Upper lobe of right lung (tissue), 1 donor: ENCODE measurements at regions not wholly inside any gene's neighbourhood (a gene's known extent, or its start where the extent isn't known, plus 50 kb on each side); places are given as distances from the start of the nearest gene placed in this dataset.

Source experiments
- ATAC-seq: fragments of 200-7000 bp; cut with Tn5 transposase; one replicate; pipeline ENCODE4 v1.9.1; 2020; ENCODE audit warnings: mild to moderate bottlenecking, moderate library complexity
- DNase-seq: peaks from one replicate; pipeline ENCODE4 v3.0.0-alpha.2; 2020
- H3K27ac ChIP-seq: fragments of 200-600 bp; one replicate; pipeline ENCODE4 v1.8.0; 2022
- H3K27me3 ChIP-seq: fragments of 200-600 bp; one replicate; pipeline ENCODE4 v1.8.0; 2022; ENCODE audit warnings: mild to moderate bottlenecking
- H3K36me3 ChIP-seq: fragments of 200-600 bp; one replicate; pipeline ENCODE4 v1.8.0; 2022
- H3K4me1 ChIP-seq: fragments of 200-600 bp; one replicate; pipeline ENCODE4 v1.8.0; 2022
- H3K4me3 ChIP-seq: fragments of 200-600 bp; one replicate; pipeline ENCODE4 v1.8.0; 2022; ENCODE audit warnings: mild to moderate bottlenecking
- H3K9me3 ChIP-seq: fragments of 200-600 bp; one replicate; pipeline ENCODE4 v1.8.0; 2022
- intact Hi-C: fragments of 100-400 bp; cut with DNase I; formaldehyde crosslinking; loops from one replicate; pipeline ENCODE4 v1.11.0; 2022
- TF ChIP-seq, protein P1 (sequence below): fragments of 200-600 bp; IDR thresholded peaks from one replicate; pipeline ENCODE4 v1.8.0; 2022; ENCODE audit warnings: antibody characterized with exemption
- donor health status: DM: no; HTN: yes; CAD: no; lungs with severe emphysema.

- no peaks in the 10 kb centered on the region for H3K4me1 ChIP-seq
- H3K4me3 ChIP-seq = no peak overlapping the region
- TF ChIP-seq, protein P1, sequence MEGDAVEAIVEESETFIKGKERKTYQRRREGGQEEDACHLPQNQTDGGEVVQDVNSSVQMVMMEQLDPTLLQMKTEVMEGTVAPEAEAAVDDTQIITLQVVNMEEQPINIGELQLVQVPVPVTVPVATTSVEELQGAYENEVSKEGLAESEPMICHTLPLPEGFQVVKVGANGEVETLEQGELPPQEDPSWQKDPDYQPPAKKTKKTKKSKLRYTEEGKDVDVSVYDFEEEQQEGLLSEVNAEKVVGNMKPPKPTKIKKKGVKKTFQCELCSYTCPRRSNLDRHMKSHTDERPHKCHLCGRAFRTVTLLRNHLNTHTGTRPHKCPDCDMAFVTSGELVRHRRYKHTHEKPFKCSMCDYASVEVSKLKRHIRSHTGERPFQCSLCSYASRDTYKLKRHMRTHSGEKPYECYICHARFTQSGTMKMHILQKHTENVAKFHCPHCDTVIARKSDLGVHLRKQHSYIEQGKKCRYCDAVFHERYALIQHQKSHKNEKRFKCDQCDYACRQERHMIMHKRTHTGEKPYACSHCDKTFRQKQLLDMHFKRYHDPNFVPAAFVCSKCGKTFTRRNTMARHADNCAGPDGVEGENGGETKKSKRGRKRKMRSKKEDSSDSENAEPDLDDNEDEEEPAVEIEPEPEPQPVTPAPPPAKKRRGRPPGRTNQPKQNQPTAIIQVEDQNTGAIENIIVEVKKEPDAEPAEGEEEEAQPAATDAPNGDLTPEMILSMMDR = no peak
- DNase-seq (no peak), ATAC-seq (no peak)
- intact Hi-C loops = no loop called here
- H3K27ac ChIP-seq = no peak overlapping the region
- H3K27me3 ChIP-seq = no peaks in the 10 kb centered on the region
- no peaks in the 10 kb centered on the region for H3K9me3 ChIP-seq
- H3K36me3 ChIP-seq = no peaks in the 10 kb centered on the region
These were observed 154.6 kb downstream of the IZUMO3 start for GRCh38 chr9:24391095-24391494.

- no peak for DNase-seq
- intact Hi-C loops = no loop called here
These were observed 160.6 kb downstream of the IZUMO3 start for GRCh38 chr9:24385077-24385476.

DNA sequence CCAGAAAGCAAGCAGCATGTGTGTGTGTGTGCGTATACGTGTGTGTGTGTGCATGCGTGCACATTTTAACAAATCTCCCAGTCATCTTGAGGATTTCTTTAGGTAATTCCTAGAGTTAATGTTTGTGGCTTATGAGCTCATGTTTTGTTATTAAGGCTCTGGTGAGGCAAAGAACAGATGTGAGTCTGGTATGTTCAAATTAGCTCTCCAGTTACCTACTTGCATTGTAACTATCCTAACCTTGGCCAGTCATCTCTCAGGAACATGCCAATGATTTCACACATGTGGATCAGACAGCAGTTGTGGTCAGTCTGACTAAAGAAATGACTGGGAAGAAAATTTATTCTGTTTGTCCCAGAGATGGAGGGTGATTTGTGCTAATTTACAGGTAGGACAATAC, 163.1 kb downstream of the IZUMO3 start:
- no peak overlapping the region for H3K4me3 ChIP-seq

More at GRCh38 chr9:24385077-24385476, 160.6 kb downstream of the IZUMO3 start:
- Histone ChIP-seq H3K27me3 (no peaks in the 10 kb centered on the region), H3K27ac (no peak overlapping the region), H3K4me3 (no peak overlapping the region), H3K36me3 (no peaks in the 10 kb centered on the region), H3K9me3 (no peaks in the 10 kb centered on the region), H3K4me1 (no peaks in the 10 kb centered on the region)
- TF ChIP-seq, protein P1 = no peak
- ATAC-seq = no peak

GRCh38 chr9:24381205-24381604, 164.5 kb downstream of the IZUMO3 start:
- ATAC-seq (no peak), DNase-seq (no peak)
- Histone ChIP-seq H3K4me3 (no peak overlapping the region), H3K36me3 (no peaks in the 10 kb centered on the region), H3K27me3 (no peaks in the 10 kb centered on the region), H3K9me3 (no peaks in the 10 kb centered on the region), H3K4me1 (no peaks in the 10 kb centered on the region), H3K27ac (no peak overlapping the region)
- intact Hi-C loops = no loop called here
- TF ChIP-seq, protein P1 = no peak

More for the DNA sequence above, 163.1 kb downstream of the IZUMO3 start:
- ATAC-seq (no peak), DNase-seq (no peak)
- H3K9me3 ChIP-seq = no peaks in the 10 kb centered on the region
- intact Hi-C loops = no loop called here
- no peaks in the 10 kb centered on the region for H3K27me3 ChIP-seq
- H3K4me1 ChIP-seq = no peaks in the 10 kb centered on the region
- no peaks in the 10 kb centered on the region for H3K36me3 ChIP-seq
- no peak overlapping the region for H3K27ac ChIP-seq
- TF ChIP-seq, protein P1 = no peak

DNA sequence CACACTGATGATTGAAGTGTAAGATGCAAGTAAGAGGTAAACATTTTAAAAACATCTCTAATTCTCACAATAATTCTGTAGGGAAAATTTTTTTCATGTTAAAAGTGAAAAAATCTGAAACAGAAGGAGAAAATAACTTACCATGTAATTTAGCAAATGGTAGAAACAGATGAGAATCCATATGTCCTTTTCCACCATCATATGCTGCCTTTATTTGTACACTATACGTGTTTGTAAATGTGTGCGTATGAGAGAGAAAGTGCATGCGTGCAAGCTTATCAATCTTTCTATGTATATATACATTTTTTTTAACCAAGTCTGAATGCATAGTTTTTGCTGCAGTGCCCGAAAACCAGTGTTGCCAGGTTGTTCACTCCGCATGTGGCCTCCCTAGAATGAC, 186.7 kb downstream of the IZUMO3 start:
- TF ChIP-seq, protein P1 = no peak
- intact Hi-C loops = no loop called here
- no peak overlapping the region for H3K4me3 ChIP-seq
- no peaks in the 10 kb centered on the region for H3K27me3 ChIP-seq
- no peak overlapping the region for H3K27ac ChIP-seq
- DNase-seq (no peak), ATAC-seq (no peak)
- H3K4me1 ChIP-seq = no peaks in the 10 kb centered on the region
- no peaks in the 10 kb centered on the region for H3K9me3 ChIP-seq
- no peaks in the 10 kb centered on the region for H3K36me3 ChIP-seq

- Histone ChIP-seq H3K4me3 (no peak overlapping the region), H3K9me3 (no peaks in the 10 kb centered on the region), H3K4me1 (no peaks in the 10 kb centered on the region), H3K27me3 (no peaks in the 10 kb centered on the region), H3K36me3 (no peaks in the 10 kb centered on the region), H3K27ac (no peak overlapping the region)
- intact Hi-C loops = no loop called here
- no peak for ATAC-seq
- no peak for DNase-seq
- TF ChIP-seq, protein P1 = no peak
These were observed 193.7 kb downstream of the IZUMO3 start for GRCh38 chr9:24351973-24352372.
